HFF-Myc (cell line): ENCODE measurements at regions not wholly inside any gene's neighbourhood (a gene's known extent, or its start where the extent isn't known, plus 50 kb on each side); places are given as distances from the start of the nearest gene placed in this dataset.

Experiments
- DNase-seq: peaks from one replicate; pipeline ENCODE4 v3.0.0-alpha.2; 2011; ENCODE audit warnings: low read depth; ENCODE audit errors: extremely low read depth
- H3K4me3 ChIP-seq: replicated peaks from 2 replicates; pipeline ENCODE4 v1.5.1; 2011; ENCODE audit warnings: low read depth, mild to moderate bottlenecking, control low read depth, low read length
- TF ChIP-seq, protein P1 (sequence below): IDR thresholded peaks from 2 replicates; pipeline ENCODE4 v1.5.1; 2012; ENCODE audit warnings: mild to moderate bottlenecking, low read depth, low read length, control low read depth; ENCODE audit errors: missing control alignments

DNA sequence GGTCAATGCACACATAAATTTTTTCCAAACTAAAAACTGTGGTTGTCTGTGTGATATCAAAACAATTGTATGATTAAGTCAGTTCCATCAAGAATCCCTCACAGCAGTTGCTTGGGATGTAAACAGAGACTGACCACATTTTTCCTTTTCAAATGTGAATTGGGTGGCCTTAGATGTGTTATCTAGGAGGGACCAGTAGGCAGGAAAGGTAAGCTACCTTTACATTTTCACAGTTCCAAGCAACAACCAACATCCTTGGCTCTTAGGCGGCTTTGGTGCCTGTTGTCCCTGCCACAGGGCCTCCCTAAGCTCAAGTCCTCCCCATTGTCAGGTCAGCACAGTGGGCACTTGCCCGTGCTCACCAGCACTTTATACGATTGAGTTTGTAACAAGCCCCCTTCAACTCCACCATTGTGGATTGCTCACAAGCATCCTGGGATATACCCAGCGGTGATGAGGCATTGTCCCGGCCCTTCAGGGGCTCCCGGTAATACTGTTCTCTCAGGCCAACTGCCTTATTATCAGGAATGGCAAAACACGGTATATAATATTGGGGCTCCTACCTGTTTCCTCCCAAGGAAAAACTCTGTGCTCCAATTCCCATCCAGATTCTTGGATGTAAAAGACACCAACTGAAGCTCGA is 114.9 kb upstream of the ANKRD1 start:
- DNase-seq, result no peak
- H3K4me3 ChIP-seq, result no peak overlapping the region
- TF ChIP-seq, protein P1, sequence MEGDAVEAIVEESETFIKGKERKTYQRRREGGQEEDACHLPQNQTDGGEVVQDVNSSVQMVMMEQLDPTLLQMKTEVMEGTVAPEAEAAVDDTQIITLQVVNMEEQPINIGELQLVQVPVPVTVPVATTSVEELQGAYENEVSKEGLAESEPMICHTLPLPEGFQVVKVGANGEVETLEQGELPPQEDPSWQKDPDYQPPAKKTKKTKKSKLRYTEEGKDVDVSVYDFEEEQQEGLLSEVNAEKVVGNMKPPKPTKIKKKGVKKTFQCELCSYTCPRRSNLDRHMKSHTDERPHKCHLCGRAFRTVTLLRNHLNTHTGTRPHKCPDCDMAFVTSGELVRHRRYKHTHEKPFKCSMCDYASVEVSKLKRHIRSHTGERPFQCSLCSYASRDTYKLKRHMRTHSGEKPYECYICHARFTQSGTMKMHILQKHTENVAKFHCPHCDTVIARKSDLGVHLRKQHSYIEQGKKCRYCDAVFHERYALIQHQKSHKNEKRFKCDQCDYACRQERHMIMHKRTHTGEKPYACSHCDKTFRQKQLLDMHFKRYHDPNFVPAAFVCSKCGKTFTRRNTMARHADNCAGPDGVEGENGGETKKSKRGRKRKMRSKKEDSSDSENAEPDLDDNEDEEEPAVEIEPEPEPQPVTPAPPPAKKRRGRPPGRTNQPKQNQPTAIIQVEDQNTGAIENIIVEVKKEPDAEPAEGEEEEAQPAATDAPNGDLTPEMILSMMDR, result no peak

DNA sequence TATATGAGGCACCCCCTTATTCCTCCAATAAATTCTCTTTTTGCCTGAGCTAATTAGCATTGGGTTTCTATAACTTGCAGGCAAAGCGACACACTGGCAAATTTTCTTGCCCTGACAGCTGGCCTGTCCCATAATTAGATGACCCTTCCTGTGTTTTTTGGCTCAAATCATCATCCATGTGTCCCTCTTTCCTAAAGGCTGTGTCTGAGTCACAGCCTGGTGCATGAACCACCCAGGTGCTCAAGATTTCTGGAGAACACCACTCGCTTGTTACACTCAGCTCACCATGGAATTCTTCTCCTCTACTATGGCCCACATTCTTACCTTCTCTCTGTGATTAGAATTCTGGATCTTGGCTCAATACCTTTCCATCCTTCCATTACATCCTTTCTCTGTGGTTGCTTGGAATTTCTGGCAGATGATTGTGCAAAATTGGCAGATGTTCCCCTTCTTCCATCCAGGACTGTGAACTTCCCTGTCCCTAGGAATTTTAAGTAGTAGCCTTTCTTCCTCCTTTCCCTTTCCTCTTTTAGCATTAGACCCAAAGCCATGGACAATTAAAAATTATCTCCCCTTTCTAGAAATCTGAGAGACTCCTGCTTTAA is 116.0 kb upstream of the ANKRD1 start:
- no peak for DNase-seq
- no peak overlapping the region for H3K4me3 ChIP-seq
- TF ChIP-seq, protein P1, result no peak

DNA sequence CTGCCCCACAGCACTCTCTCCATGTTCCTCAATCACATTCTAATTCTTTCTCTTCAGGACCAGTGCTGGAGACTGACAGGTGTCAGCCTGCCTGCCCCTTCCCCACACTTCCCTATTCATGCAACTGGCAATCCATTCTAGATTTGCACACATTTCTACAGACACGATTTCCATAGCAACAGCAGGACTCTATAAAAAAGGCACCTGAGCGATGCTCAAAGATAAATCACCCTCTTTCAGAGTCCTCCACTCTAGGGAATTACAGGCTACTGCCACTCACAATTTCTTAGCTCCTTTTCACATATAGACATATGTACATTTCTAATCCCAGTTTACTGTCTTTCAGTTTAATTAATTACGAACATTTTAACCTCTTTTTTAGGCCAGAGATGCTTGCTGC is 118.1 kb upstream of the ANKRD1 start:
- no peak overlapping the region for H3K4me3 ChIP-seq
- no peak for DNase-seq
- TF ChIP-seq, protein P1, result no peak

DNA sequence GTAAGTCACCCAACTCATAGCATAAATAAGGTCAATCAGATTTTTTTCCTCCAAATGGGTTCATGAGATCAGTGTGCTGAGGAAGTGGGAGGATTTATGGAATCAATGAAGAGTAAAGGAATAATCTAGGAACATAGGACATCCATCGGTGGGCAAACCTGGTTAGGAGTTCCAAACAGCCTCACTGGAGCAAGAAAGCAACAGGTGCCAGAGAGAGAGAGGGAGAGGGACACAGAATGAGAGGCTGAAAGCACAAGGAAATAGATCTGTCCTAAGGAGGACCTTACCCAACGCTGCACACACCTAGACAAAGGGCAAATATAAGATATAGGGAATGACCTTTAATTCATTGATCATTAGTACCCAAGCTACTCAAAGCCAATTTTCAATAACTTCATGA is 119.5 kb upstream of the ANKRD1 start:
- no peak for DNase-seq
- no peak overlapping the region for H3K4me3 ChIP-seq
- TF ChIP-seq, protein P1, result no peak

GRCh38 chr10:91042069-91042468 is 121.2 kb upstream of the ANKRD1 start:
- DNase-seq, result peak; percentile 16
- no peak overlapping the region for H3K4me3 ChIP-seq
- TF ChIP-seq, protein P1, result no peak

GRCh38 chr10:91043173-91043910 is 122.5 kb upstream of the ANKRD1 start:
- DNase-seq, result peak; percentile 19
- TF ChIP-seq, protein P1, result peak; percentile 46
- H3K4me3 ChIP-seq, result no peak overlapping the region
